ENCODE measurements at regions not wholly inside any gene's neighbourhood (a gene's known extent, or its start where the extent isn't known, plus 50 kb on each side); places are given as distances from the start of the nearest gene placed in this dataset.
"Not testable (repeated sequence)": the region's sequence is repeated elsewhere in the genome, so short reads cannot be mapped to it uniquely, and the experiment has no call there.

DNA sequence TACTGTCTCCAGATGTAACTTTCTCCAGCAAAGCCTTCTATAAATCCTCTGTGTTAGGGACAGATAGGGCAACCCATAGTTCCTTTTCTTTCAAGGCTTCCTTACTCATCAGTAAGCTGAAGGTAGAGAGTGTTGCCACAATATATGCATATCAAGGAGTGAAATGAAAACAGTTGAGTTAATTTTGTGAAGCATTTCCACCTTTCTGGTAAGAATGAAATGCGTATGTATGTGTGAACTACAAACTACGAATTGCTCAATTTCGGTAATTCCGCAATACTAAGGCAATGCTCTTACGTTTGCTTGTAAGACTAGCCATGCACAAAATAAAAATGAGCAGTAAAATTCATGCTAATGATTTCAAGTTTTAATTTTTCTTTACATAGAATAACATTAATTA is 61.2 kb upstream of the HBS1L start:
- no peak for DNase-seq
- Histone ChIP-seq H3K9ac (no peak overlapping the region), H2AFZ (no peak overlapping the region), H3K36me3 (ENCODE audit: low read depth) (no peaks in the 10 kb centered on the region), H3K79me2 (ENCODE audit: insufficient read depth) (no peaks in the 10 kb centered on the region), H3K27me3 (replicated peaks; ENCODE audit: insufficient read depth) (peaks cover 53% of the 10 kb centered on the region), H3K27ac (no peak overlapping the region), H3F3A (ENCODE audit: insufficient read depth) (no peaks in the 10 kb centered on the region), H3K4me1 (ENCODE audit: insufficient read depth) (no peaks in the 10 kb centered on the region), H3K9me2 (ENCODE audit: insufficient read depth) (no peaks in the 10 kb centered on the region), H3K4me2 (ENCODE audit: unreplicated experiment) (no peak overlapping the region), H4K20me1 (ENCODE audit: insufficient read depth) (no peaks in the 10 kb centered on the region), H3K4me3 (no peak overlapping the region), H3K9me3 (ENCODE audit: low read depth) (no peaks in the 10 kb centered on the region)
- 67% methylated on average over 5 of the region's 5 CpGs for WGBS, 2 experiments (ENCODE audit: low coverage in 1 of 2, low lambda C conversion rate in 2 of 2, missing lambda C conversion rate in 2 of 2)
- TF ChIP-seq EZH2 (IDR thresholded peaks at IDR 0.05; ENCODE audit: insufficient read depth, poor library complexity, severe bottlenecking) (no peak), EZH2phosphoT487 (IDR thresholded peaks at IDR 0.05; ENCODE audit: insufficient read depth, low read depth) (no peak)
- in situ Hi-C loops (cut with MboI): no loop called here

GRCh38 chr6:135115411-135115810 is 60.8 kb upstream of the HBS1L start:
- Histone ChIP-seq H3K36me3 (ENCODE audit: low read depth) (no peaks in the 10 kb centered on the region), H3K4me3 (no peak overlapping the region), H4K20me1 (ENCODE audit: insufficient read depth) (no peaks in the 10 kb centered on the region), H3K27ac (no peak overlapping the region), H3K9me2 (ENCODE audit: insufficient read depth) (no peaks in the 10 kb centered on the region), H2AFZ (no peak overlapping the region), H3K27me3 (replicated peaks; ENCODE audit: insufficient read depth) (peaks cover 53% of the 10 kb centered on the region), H3F3A (ENCODE audit: insufficient read depth) (no peaks in the 10 kb centered on the region), H3K4me2 (ENCODE audit: unreplicated experiment) (no peak overlapping the region), H3K79me2 (ENCODE audit: insufficient read depth) (no peaks in the 10 kb centered on the region), H3K9me3 (ENCODE audit: low read depth) (no peaks in the 10 kb centered on the region), H3K9ac (no peak overlapping the region), H3K4me1 (ENCODE audit: insufficient read depth) (no peaks in the 10 kb centered on the region)
- in situ Hi-C loops (cut with MboI): no loop called here
- TF ChIP-seq EZH2 (IDR thresholded peaks at IDR 0.05; ENCODE audit: insufficient read depth, poor library complexity, severe bottlenecking) (no peak), EZH2phosphoT487 (IDR thresholded peaks at IDR 0.05; ENCODE audit: insufficient read depth, low read depth) (no peak)
- DNase-seq: no peak
- 66 to 67% methylated on average over 2 of the region's 2 CpGs for WGBS, 2 experiments (ENCODE audit: low coverage in 1 of 2, low lambda C conversion rate in 2 of 2, missing lambda C conversion rate in 2 of 2)

- peaks cover 57% of the 10 kb centered on the region for H3K27me3 ChIP-seq (replicated peaks; ENCODE audit: insufficient read depth)
- H3F3A ChIP-seq (ENCODE audit: insufficient read depth): no peaks in the 10 kb centered on the region
- no peaks in the 10 kb centered on the region for H3K79me2 ChIP-seq (ENCODE audit: insufficient read depth)
- no peak overlapping the region for H3K4me3 ChIP-seq
- H3K9ac ChIP-seq: no peak overlapping the region
- no peaks in the 10 kb centered on the region for H3K9me3 ChIP-seq (ENCODE audit: low read depth)
- H3K27ac ChIP-seq: no peak overlapping the region
- no peak overlapping the region for H2AFZ ChIP-seq
- no peaks in the 10 kb centered on the region for H4K20me1 ChIP-seq (ENCODE audit: insufficient read depth)
- no peak overlapping the region for H3K4me2 ChIP-seq (ENCODE audit: unreplicated experiment)
- DNase-seq: no peak
- 75 to 76% methylated on average over 11 of the region's 11 CpGs for WGBS, 2 experiments (ENCODE audit: low coverage in 1 of 2, low lambda C conversion rate in 2 of 2, missing lambda C conversion rate in 2 of 2)
- no peak for TF ChIP-seq EZH2phosphoT487 (IDR thresholded peaks at IDR 0.05; ENCODE audit: insufficient read depth, low read depth)
- no peak for TF ChIP-seq EZH2 (IDR thresholded peaks at IDR 0.05; ENCODE audit: insufficient read depth, poor library complexity, severe bottlenecking)
- no peaks in the 10 kb centered on the region for H3K9me2 ChIP-seq (ENCODE audit: insufficient read depth)
- H3K4me1 ChIP-seq (ENCODE audit: insufficient read depth): no peaks in the 10 kb centered on the region
- in situ Hi-C loops (cut with MboI): no loop called here
- H3K36me3 ChIP-seq (ENCODE audit: low read depth): no peaks in the 10 kb centered on the region
These were observed 59.9 kb upstream of the HBS1L start for GRCh38 chr6:135114355-135115145.

- WGBS, 2 experiments (ENCODE audit: low coverage in 1 of 2, low lambda C conversion rate in 2 of 2, missing lambda C conversion rate in 2 of 2): 66 to 73% methylated on average over 2 of the region's 2 CpGs
These were observed 59.2 kb upstream of the HBS1L start for GRCh38 chr6:135113860-135114259.

DNA sequence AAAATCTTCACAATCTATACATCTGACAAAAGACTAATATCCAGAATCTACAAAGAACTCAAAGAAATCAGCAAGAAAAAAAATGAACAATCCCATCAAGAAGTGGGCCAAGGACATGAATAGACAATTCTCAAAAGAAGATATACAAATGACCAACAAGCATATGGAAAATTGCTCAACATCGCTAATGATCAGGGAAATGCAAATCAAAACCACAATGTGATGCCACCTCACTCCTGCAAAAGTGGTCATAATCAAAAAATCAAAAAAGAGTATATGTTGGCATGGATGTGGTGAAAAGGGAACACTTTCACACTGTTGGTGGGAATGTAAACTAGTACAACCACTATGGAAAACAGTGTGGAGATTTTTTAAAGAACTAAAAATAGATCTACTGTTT is 58.3 kb upstream of the HBS1L start:
- H3K9me2 ChIP-seq (ENCODE audit: insufficient read depth); H3K79me2 ChIP-seq (ENCODE audit: insufficient read depth); H4K20me1 ChIP-seq (ENCODE audit: insufficient read depth); H3K27ac ChIP-seq; H3K9ac ChIP-seq; H3K4me3 ChIP-seq; in situ Hi-C loops (cut with MboI); H3K4me1 ChIP-seq (ENCODE audit: insufficient read depth); DNase-seq; H2AFZ ChIP-seq; H3K36me3 ChIP-seq (ENCODE audit: low read depth); H3K4me2 ChIP-seq (ENCODE audit: unreplicated experiment); H3K9me3 ChIP-seq (ENCODE audit: low read depth); H3F3A ChIP-seq (ENCODE audit: insufficient read depth): not testable (repeated sequence)
- peaks cover 45% of the 10 kb centered on the region for H3K27me3 ChIP-seq (replicated peaks; ENCODE audit: insufficient read depth)
- WGBS, 2 experiments (ENCODE audit: low coverage in 1 of 2, low lambda C conversion rate in 2 of 2, missing lambda C conversion rate in 2 of 2): 58 to 69% methylated on average over 1 of the region's 1 CpG

More at GRCh38 chr6:135113860-135114259, 59.2 kb upstream of the HBS1L start:
- H2AFZ ChIP-seq: no peak overlapping the region
- H3K36me3 ChIP-seq (ENCODE audit: low read depth): no peaks in the 10 kb centered on the region
- H3K9me3 ChIP-seq (ENCODE audit: low read depth): no peaks in the 10 kb centered on the region
- no peaks in the 10 kb centered on the region for H3K9me2 ChIP-seq (ENCODE audit: insufficient read depth)
- H3K27me3 ChIP-seq (replicated peaks; ENCODE audit: insufficient read depth): peaks cover 52% of the 10 kb centered on the region
- no peak overlapping the region for H3K4me2 ChIP-seq (ENCODE audit: unreplicated experiment)
- no peak for TF ChIP-seq EZH2phosphoT487 (IDR thresholded peaks at IDR 0.05; ENCODE audit: insufficient read depth, low read depth)
- TF ChIP-seq EZH2 (IDR thresholded peaks at IDR 0.05; ENCODE audit: insufficient read depth, poor library complexity, severe bottlenecking): no peak
- no peak overlapping the region for H3K9ac ChIP-seq
- no peak overlapping the region for H3K27ac ChIP-seq
- no peaks in the 10 kb centered on the region for H3F3A ChIP-seq (ENCODE audit: insufficient read depth)
- in situ Hi-C loops (cut with MboI): no loop called here
- no peak overlapping the region for H3K4me3 ChIP-seq
- no peaks in the 10 kb centered on the region for H3K79me2 ChIP-seq (ENCODE audit: insufficient read depth)
- no peaks in the 10 kb centered on the region for H4K20me1 ChIP-seq (ENCODE audit: insufficient read depth)
- H3K4me1 ChIP-seq (ENCODE audit: insufficient read depth): no peaks in the 10 kb centered on the region
- DNase-seq: no peak

DNA sequence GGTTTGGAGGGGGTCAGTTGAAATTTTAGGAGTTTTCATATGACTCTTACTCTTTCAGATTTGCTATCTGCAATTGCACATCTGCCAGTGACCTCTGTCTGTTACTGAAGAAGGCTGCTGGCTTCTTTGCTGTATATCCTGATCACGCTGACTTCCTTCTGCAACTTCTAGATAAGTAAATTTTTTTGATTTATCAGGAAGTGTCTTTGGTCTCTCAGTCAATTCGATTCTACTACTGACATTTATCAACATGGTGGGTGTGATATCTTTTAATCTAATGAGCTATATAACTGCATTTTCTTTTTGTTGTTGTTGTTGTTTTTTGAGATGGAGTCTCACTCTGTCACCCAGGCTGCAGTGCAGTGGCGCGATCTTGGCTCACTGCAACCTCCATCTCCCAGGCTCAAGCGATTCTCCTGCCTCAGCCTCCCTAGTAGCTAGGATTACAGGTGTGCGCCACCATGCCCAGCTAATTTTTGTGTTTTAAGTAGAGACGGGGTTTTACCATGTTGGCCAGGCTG is 55.7 kb upstream of the HBS1L start:
- H3K36me3 ChIP-seq (ENCODE audit: low read depth); H3K9me2 ChIP-seq (ENCODE audit: insufficient read depth); H4K20me1 ChIP-seq (ENCODE audit: insufficient read depth); H3K9me3 ChIP-seq (ENCODE audit: low read depth); DNase-seq; H3K4me2 ChIP-seq (ENCODE audit: unreplicated experiment); H3K27ac ChIP-seq; H2AFZ ChIP-seq; H3K9ac ChIP-seq; H3K79me2 ChIP-seq (ENCODE audit: insufficient read depth); H3K4me1 ChIP-seq (ENCODE audit: insufficient read depth); H3F3A ChIP-seq (ENCODE audit: insufficient read depth); H3K4me3 ChIP-seq; in situ Hi-C loops (cut with MboI): not testable (repeated sequence)
- 58 to 59% methylated on average over 7 of the region's 7 CpGs for WGBS, 2 experiments (ENCODE audit: low coverage in 1 of 2, low lambda C conversion rate in 2 of 2, missing lambda C conversion rate in 2 of 2)
- H3K27me3 ChIP-seq (replicated peaks; ENCODE audit: insufficient read depth): peaks cover 38% of the 10 kb centered on the region
